Right atrium auricular region (tissue), 2 donors: ENCODE measurements at regions not wholly inside any gene's neighbourhood (a gene's known extent, or its start where the extent isn't known, plus 50 kb on each side); places are given as distances from the start of the nearest gene placed in this dataset.

Experiments used
- DNase-seq: peaks from one replicate; pipeline ENCODE4 v3.0.0-alpha.2; 2019; ENCODE audit warnings: low spot score
- H3K27ac ChIP-seq, 2 donors: fragments of 200-600 bp; sonication (generic); 1 replicate in 1 of 2; 2 replicates in 1 of 2; pipeline ENCODE4 v1.5.1; 2016 to 2019
- H3K27me3 ChIP-seq, 2 donors: fragments of 200-600 bp; sonication (generic); one replicate each; pipeline versions ENCODE4 v1.5.1 to v1.6.0; 2017 to 2019
- H3K36me3 ChIP-seq: fragments of 200-600 bp; sonication (generic); one replicate; pipeline ENCODE4 v1.5.1; 2016
- H3K4me1 ChIP-seq, 2 donors: fragments of 200-600 bp; sonication (generic); one replicate each; pipeline versions ENCODE4 v1.5.1 to v1.6.0; 2017 to 2019
- H3K4me3 ChIP-seq, 2 donors: fragments of 200-600 bp; sonication (generic); 1 replicate in 1 of 2; 2 replicates in 1 of 2; pipeline ENCODE4 v1.5.1; 2017 to 2019; ENCODE audit warnings: mild to moderate bottlenecking in 1 of 2, moderate library complexity in 1 of 2
- H3K9me3 ChIP-seq, 2 donors: fragments of 200-600 bp; sonication (generic); one replicate each; pipeline ENCODE4 v1.5.1; 2019
- TF ChIP-seq, protein P1 (sequence below), 2 donors: fragments of 200-600 bp; sonication (generic); IDR thresholded peaks; one replicate each; pipeline ENCODE4 v1.5.1; 2019; ENCODE audit warnings: antibody characterized with exemption in 2 of 2

DNA sequence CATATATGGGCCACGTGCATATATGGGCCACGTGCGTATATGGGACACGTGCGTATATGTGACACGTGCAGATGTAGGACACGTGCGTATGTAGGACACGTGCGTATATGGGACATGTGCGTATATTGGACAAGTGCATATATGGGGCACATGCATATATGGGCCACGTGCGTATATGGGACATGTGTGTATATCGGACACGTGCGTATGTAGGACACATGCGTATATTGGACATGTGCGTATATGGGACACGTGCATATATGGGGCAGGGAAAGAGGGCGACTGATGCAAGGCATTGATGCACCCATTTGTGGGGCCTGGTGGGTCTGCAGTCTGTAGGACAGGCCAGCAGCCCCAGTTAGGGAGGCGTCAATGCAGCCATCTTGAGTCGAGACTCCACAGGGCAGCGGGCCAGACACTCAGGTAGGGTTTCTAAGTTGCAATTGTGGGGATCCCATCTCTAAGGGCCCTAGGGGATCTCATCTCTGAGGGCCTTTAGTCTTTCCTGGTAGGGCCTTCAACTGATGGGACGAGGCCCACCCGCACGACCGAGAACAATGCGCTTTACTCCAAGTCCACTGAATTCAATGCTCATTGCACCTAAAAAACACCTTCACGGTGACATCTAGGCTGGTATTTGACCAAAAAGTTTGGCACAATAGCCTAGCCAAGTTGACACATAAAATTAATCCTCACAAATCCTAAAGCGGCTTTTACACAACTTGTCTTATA is 92.3 kb upstream of the ZNF516 start:
- Histone ChIP-seq H3K27me3 (no peaks in the 10 kb centered on the region), H3K27ac (no peak overlapping the region), H3K36me3 (no peaks in the 10 kb centered on the region), H3K9me3 (no peaks in the 10 kb centered on the region), H3K4me1 (peaks cover 0 to 9% of the 10 kb centered on the region in 2 donors), H3K4me3 (no peak overlapping the region)
- TF ChIP-seq, protein P1, sequence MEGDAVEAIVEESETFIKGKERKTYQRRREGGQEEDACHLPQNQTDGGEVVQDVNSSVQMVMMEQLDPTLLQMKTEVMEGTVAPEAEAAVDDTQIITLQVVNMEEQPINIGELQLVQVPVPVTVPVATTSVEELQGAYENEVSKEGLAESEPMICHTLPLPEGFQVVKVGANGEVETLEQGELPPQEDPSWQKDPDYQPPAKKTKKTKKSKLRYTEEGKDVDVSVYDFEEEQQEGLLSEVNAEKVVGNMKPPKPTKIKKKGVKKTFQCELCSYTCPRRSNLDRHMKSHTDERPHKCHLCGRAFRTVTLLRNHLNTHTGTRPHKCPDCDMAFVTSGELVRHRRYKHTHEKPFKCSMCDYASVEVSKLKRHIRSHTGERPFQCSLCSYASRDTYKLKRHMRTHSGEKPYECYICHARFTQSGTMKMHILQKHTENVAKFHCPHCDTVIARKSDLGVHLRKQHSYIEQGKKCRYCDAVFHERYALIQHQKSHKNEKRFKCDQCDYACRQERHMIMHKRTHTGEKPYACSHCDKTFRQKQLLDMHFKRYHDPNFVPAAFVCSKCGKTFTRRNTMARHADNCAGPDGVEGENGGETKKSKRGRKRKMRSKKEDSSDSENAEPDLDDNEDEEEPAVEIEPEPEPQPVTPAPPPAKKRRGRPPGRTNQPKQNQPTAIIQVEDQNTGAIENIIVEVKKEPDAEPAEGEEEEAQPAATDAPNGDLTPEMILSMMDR (IDR thresholded peaks at IDR 0.05): no peak
- DNase-seq: no peak

DNA sequence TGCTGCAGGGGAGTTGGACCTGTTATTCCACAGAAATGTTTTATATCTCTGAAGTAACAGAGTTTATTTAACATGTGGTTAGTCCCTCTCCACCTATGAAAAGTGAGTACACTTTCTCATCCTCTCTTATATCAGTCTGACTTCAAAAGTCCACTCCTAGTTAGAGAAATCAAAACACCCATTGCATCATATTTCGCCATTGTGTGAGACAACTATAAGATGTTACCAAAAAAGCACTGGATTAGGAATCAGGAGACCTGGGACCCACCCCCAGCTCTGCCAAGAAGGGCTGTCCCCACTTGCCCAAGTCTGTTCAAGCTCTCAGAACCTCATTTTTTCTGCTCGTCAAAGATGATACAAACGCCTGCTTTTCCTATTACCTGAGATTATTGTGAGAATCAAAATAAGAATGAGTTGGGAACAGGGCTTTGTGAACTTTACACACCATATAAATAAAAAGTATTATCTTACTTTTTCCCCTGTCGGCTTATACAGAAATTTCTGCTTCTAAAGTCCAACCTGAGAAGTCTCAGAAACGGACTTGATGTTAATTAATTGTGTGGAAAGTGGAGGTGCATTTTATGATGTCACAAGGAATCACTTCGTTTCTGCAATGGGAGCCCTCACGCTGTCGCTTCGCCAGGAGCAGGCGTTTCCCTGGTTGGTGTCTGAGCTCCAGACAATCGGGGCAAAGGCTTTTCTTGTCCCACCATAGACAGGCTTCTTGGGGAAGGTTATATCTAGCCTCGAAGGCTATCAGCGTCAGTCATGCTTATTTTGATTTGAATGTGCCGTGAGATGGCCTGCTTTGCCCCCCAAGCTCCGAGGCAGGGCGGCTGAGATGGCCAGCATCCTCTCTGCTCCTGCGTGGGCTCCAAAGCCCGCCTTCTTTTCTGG is 89.6 kb upstream of the ZNF516 start:
- TF ChIP-seq, protein P1 (IDR thresholded peaks at IDR 0.05): no peak
- DNase-seq: no peak
- Histone ChIP-seq H3K4me3 (no peak overlapping the region), H3K27ac (no peak overlapping the region), H3K27me3 (no peaks in the 10 kb centered on the region), H3K36me3 (no peaks in the 10 kb centered on the region), H3K4me1 (peaks cover 0 to 9% of the 10 kb centered on the region in 2 donors), H3K9me3 (no peaks in the 10 kb centered on the region)

DNA sequence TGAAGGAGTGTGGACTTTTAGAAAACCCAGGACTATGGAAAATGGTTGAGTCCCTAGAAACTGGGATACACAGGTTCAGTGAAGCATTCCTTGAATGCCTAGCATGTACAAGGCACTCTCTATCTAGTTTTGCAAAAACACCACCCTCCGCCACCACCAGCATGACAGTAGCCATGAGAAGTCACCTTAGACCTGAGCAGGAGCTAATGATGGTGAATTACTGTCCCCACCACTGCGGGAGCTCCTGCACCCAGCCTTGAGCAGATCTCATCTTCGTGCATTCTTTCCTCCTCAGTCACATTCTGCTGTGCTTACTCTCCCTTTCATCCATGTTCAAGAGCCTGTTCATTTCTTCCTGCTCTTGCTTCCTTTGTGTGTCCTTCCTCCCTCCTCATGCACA is 86.2 kb upstream of the ZNF516 start:
- Histone ChIP-seq H3K9me3 (no peaks in the 10 kb centered on the region), H3K27me3 (no peaks in the 10 kb centered on the region), H3K27ac (no peak overlapping the region), H3K4me1 (no peaks in the 10 kb centered on the region), H3K36me3 (no peaks in the 10 kb centered on the region), H3K4me3 (no peak overlapping the region)
- TF ChIP-seq, protein P1 (IDR thresholded peaks at IDR 0.05): no peak
- no peak for DNase-seq

DNA sequence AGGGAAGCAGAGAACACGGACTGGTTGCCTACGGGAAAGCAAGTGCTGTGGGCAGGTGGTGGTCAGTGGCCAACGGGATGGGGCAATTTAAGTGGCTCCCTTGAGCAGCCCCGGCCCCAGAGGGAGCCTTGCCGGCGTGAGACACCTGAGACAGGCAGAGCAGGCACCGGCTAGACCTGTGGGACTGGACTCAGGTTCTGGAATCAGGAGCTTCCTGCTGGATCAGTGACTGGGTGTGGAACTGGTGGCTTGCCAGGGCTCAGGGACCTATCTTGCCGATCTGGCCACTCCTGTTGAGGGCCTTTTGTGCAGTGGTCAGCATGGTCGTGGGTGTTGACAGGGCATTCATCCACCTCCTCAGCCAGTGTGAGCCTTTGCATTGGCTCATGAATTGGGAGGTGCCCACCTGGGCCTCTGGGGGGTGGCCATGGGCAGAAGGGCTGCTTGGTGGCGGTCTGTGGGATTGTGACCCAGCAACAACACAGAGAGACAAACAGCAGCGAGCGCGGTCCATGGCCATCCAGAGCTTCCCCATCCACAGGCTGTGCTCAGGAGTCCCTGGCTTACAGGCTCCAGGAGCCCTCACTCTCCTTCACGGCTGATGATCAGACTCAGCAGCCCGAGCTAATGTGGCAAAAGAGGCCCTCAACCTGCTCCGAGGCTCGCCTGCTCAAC is 85.4 kb upstream of the ZNF516 start:
- Histone ChIP-seq H3K4me3 (no peak overlapping the region), H3K4me1 (no peaks in the 10 kb centered on the region), H3K36me3 (no peaks in the 10 kb centered on the region), H3K27me3 (no peaks in the 10 kb centered on the region), H3K9me3 (no peaks in the 10 kb centered on the region), H3K27ac (no peak overlapping the region)
- DNase-seq: no peak
- TF ChIP-seq, protein P1 (IDR thresholded peaks at IDR 0.05): no peak

DNA sequence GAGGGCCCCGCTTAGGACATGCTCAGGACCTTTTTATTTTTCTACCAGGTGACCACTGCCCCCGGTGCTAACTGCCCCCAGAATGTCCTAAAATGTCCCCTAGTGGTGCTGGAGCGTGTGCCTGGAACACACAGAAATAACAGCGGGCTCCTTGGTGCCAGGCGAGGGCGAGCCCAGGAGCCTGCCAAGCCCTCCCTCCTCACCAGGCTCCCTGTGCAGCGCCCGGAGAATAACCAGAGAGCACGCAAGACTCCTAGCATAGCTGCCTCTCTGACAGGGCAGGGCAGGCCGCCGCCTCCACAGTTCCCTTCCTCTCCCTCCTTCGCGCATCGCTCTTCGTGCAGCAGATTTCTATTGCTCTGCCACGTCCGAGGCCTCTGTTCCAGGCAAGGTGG is 84.3 kb upstream of the ZNF516 start:
- Histone ChIP-seq H3K4me3 (no peak overlapping the region), H3K9me3 (no peaks in the 10 kb centered on the region), H3K27ac (no peak overlapping the region), H3K4me1 (no peaks in the 10 kb centered on the region), H3K27me3 (no peaks in the 10 kb centered on the region), H3K36me3 (no peaks in the 10 kb centered on the region)
- DNase-seq: no peak
- TF ChIP-seq, protein P1 (IDR thresholded peaks at IDR 0.05): no peak
